HEK293T (cell line): ENCODE measurements at regions not wholly inside any gene's neighbourhood (a gene's known extent, or its start where the extent isn't known, plus 50 kb on each side); places are given as distances from the start of the nearest gene placed in this dataset.

Experiments
- CTCF ChIA-PET: fragments of 350-600 bp; formaldehyde crosslinking; extraction: SDS; loops from one replicate; lab custom pipeline; 2021; ENCODE audit warnings: antibody characterized with exemption, inconsistent platforms; lab: Yijun Ruan, JAX
- POLR2A ChIA-PET: fragments of 350-600 bp; formaldehyde crosslinking; extraction: SDS; loops from one replicate; lab custom pipeline; 2020; ENCODE audit warnings: antibody characterized with exemption, inconsistent platforms; lab: Yijun Ruan, JAX
- DNase-seq: peaks from one replicate; pipeline ENCODE4 v3.0.0; 2012; ENCODE audit warnings: mixed read lengths; ENCODE audit errors: extremely low spot score
- ARNT ChIP-seq: fragments of 450-650 bp; IDR thresholded peaks from 2 replicates; pipeline ENCODE4 v1.6.1; 2017; ENCODE audit warnings: mild to moderate bottlenecking
- BHLHE40 ChIP-seq: fragments of 450-650 bp; IDR thresholded peaks from 2 replicates; pipeline ENCODE4 v1.6.1; 2016; ENCODE audit warnings: mild to moderate bottlenecking, moderate library complexity, borderline replicate concordance
- CTBP1 ChIP-seq: fragments of 450-650 bp; IDR thresholded peaks from 2 replicates; pipeline ENCODE4 v1.6.1; 2016; ENCODE audit warnings: borderline replicate concordance
- ELF4 ChIP-seq: fragments of 450-650 bp; IDR thresholded peaks from 2 replicates; pipeline ENCODE4 v1.6.1; 2017; ENCODE audit warnings: antibody characterized with exemption
- FOXA1 ChIP-seq: fragments of 450-650 bp; IDR thresholded peaks from 2 replicates; pipeline ENCODE4 v1.6.1; 2016; ENCODE audit warnings: mild to moderate bottlenecking
- FOXK2 ChIP-seq: fragments of 450-650 bp; IDR thresholded peaks from 2 replicates; pipeline ENCODE4 v1.6.1; 2016; ENCODE audit warnings: mild to moderate bottlenecking
- FOXM1 ChIP-seq: fragments of 450-650 bp; IDR thresholded peaks from 2 replicates; pipeline ENCODE4 v1.6.1; 2017; ENCODE audit warnings: mild to moderate bottlenecking, borderline replicate concordance
- HDGF ChIP-seq: fragments of 450-650 bp; IDR thresholded peaks from 2 replicates; pipeline ENCODE4 v1.6.1; 2017; ENCODE audit warnings: antibody characterized with exemption, borderline replicate concordance
- L3MBTL2 ChIP-seq: fragments of 450-650 bp; conservative IDR thresholded peaks from 2 replicates; pipeline ENCODE4 v1.6.1; 2016; ENCODE audit warnings: mild to moderate bottlenecking
- LEF1 ChIP-seq: fragments of 450-650 bp; IDR thresholded peaks from 2 replicates; pipeline ENCODE4 v1.6.1; 2017; ENCODE audit warnings: mild to moderate bottlenecking, borderline replicate concordance
- NFRKB ChIP-seq: fragments of 450-650 bp; IDR thresholded peaks from 2 replicates; pipeline ENCODE4 v1.6.1; 2016; ENCODE audit warnings: mild to moderate bottlenecking, moderate library complexity
- PKNOX1 ChIP-seq: fragments of 450-650 bp; IDR thresholded peaks from 2 replicates; pipeline ENCODE4 v1.6.1; 2016
- SP1 ChIP-seq: fragments of 450-650 bp; IDR thresholded peaks from 2 replicates; pipeline ENCODE4 v1.6.1; 2017
- SUZ12 ChIP-seq: fragments of 450-650 bp; IDR thresholded peaks from 2 replicates; pipeline ENCODE4 v1.6.1; 2016; ENCODE audit warnings: mild to moderate bottlenecking
- TARDBP ChIP-seq: fragments of 450-650 bp; IDR thresholded peaks from 2 replicates; pipeline ENCODE4 v1.6.1; 2016
- ZNF384 ChIP-seq: fragments of 450-650 bp; IDR thresholded peaks from 2 replicates; pipeline ENCODE4 v1.6.1; 2016

GRCh38 chr12:69057742-69058141 lies 124.8 kb upstream of the CPM start:
- ChIA-PET CTCF (no interaction called here), POLR2A (no interaction called here)
- TF ChIP-seq L3MBTL2: no peak
- no peak for TF ChIP-seq SP1
- no peak for TF ChIP-seq NFRKB
- no peak for TF ChIP-seq BHLHE40
- no peak for TF ChIP-seq PKNOX1
- no peak for TF ChIP-seq SUZ12
- no peak for TF ChIP-seq FOXK2
- TF ChIP-seq ARNT: no peak
- no peak for TF ChIP-seq HDGF
- no peak for TF ChIP-seq CTBP1
- TF ChIP-seq FOXM1: no peak
- TF ChIP-seq FOXA1: no peak
- TF ChIP-seq TARDBP: no peak
- TF ChIP-seq ELF4: no peak
- TF ChIP-seq LEF1: no peak
- TF ChIP-seq ZNF384: no peak
- DNase-seq: no peak

GRCh38 chr12:69059465-69060457 lies 126.8 kb upstream of the CPM start:
- CTCF ChIA-PET: no interaction called here
- DNase-seq: no peak
- POLR2A ChIA-PET: no interaction called here
- TF ChIP-seq FOXM1: no peak
- TF ChIP-seq CTBP1: no peak
- TF ChIP-seq HDGF: no peak
- no peak for TF ChIP-seq SP1
- TF ChIP-seq L3MBTL2: no peak
- TF ChIP-seq PKNOX1: no peak
- TF ChIP-seq LEF1: no peak
- TF ChIP-seq TARDBP: no peak
- no peak for TF ChIP-seq NFRKB
- TF ChIP-seq SUZ12: no peak
- no peak for TF ChIP-seq ARNT
- TF ChIP-seq FOXA1: no peak
- no peak for TF ChIP-seq FOXK2
- TF ChIP-seq ELF4: no peak
- TF ChIP-seq ZNF384: no peak
- no peak for TF ChIP-seq BHLHE40

GRCh38 chr12:69061574-69061973 lies 128.6 kb upstream of the CPM start:
- POLR2A ChIA-PET: no interaction called here
- CTCF ChIA-PET: no interaction called here
- TF ChIP-seq FOXA1: no peak
- TF ChIP-seq FOXM1: no peak
- no peak for TF ChIP-seq TARDBP
- no peak for TF ChIP-seq LEF1
- no peak for TF ChIP-seq BHLHE40
- TF ChIP-seq NFRKB: no peak
- no peak for TF ChIP-seq HDGF
- TF ChIP-seq ELF4: no peak
- no peak for TF ChIP-seq FOXK2
- TF ChIP-seq CTBP1: no peak
- DNase-seq: no peak

GRCh38 chr12:69062621-69063237 lies 129.8 kb upstream of the CPM start:
- ChIA-PET POLR2A (no interaction called here), CTCF (no interaction called here)
- TF ChIP-seq ZNF384 (no peak), TARDBP (no peak), ARNT (no peak), ELF4 (no peak), NFRKB (no peak), SUZ12 (no peak), HDGF (no peak), FOXA1 (no peak), LEF1 (no peak), L3MBTL2 (no peak), CTBP1 (no peak), FOXM1 (no peak), BHLHE40 (no peak), PKNOX1 (no peak), SP1 (no peak), FOXK2 (no peak)
- no peak for DNase-seq

GRCh38 chr12:69064734-69065443 lies 131.9 kb upstream of the CPM start:
- CTCF ChIA-PET: no interaction called here
- no peak for TF ChIP-seq L3MBTL2
- no peak for TF ChIP-seq ELF4
- TF ChIP-seq SUZ12: no peak
- no peak for TF ChIP-seq HDGF
- POLR2A ChIA-PET: no interaction called here

More at GRCh38 chr12:69064734-69065443, 131.9 kb upstream of the CPM start:
- DNase-seq: no peak
